ENCODE measurements at regions not wholly inside any gene's neighbourhood (a gene's known extent, or its start where the extent isn't known, plus 50 kb on each side); places are given as distances from the start of the nearest gene placed in this dataset.

DNA sequence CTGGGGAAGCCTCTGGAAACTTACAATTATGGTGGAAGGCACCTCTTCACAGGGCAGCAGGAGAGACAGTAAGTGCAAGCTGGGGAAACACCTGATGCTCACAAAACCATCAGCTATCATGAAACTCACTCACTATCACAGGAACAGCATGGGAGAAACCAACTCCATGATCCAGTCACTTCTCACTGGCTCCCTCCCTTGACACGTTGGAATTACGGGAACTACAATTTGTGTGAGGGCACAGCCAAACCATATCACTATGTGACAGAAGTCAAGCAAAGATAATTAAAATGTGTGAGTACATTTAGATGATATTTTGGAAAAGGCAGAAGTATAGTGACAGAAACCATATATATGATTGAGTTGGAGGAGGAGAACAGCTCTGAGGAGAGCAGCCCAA lies 474.0 kb upstream of the OLFM3 start:
- no TSS peak for BruUV-seq (replicated peaks)
- no peak overlapping the region for H3K4me2 ChIP-seq (ENCODE audit: control insufficient read depth, insufficient read depth)
- TF ChIP-seq EP300 (IDR thresholded peaks at IDR 0.05; ENCODE audit: borderline replicate concordance in 1 of 2, control insufficient read depth in 1 of 2, low read depth in 2 of 2, low read length in 2 of 2) (no peak), SREBF2 (IDR thresholded peaks at IDR 0.05; ENCODE audit: low read length) (no peak), IRF4 (IDR thresholded peaks at IDR 0.05; ENCODE audit: low read depth, low read length) (no peak), SMAD1 (IDR thresholded peaks at IDR 0.05; ENCODE audit: low read depth, partially characterized antibody) (no peak), BCL11A (IDR thresholded peaks at IDR 0.05; ENCODE audit: low read depth, low read length) (no peak), ZNF24 (IDR thresholded peaks at IDR 0.05) (no peak), ZNF274 (IDR thresholded peaks at IDR 0.05; ENCODE audit: insufficient read depth, insufficient read length) (no peak), CEBPB (IDR thresholded peaks at IDR 0.05; ENCODE audit: borderline replicate concordance in 1 of 2, low read depth in 2 of 2, low read length in 2 of 2) (no peak), ZNF207 (IDR thresholded peaks at IDR 0.05; ENCODE audit: borderline replicate concordance) (no peak), ESRRA (IDR thresholded peaks at IDR 0.05; ENCODE audit: low read length) (no peak), TAF1 (IDR thresholded peaks at IDR 0.05; ENCODE audit: borderline replicate concordance, low read depth, low read length) (no peak), TCF3 (IDR thresholded peaks at IDR 0.05; ENCODE audit: borderline replicate concordance, insufficient read depth, low read depth, low read length) (no peak), SIX5 (IDR thresholded peaks at IDR 0.05; ENCODE audit: low read depth, low read length, severe bottlenecking) (no peak), WRNIP1 (IDR thresholded peaks at IDR 0.05; ENCODE audit: borderline replicate concordance, low read depth, low read length) (no peak), CHD4 (IDR thresholded peaks at IDR 0.05) (no peak)
- TF ChIP-seq, protein P1, sequence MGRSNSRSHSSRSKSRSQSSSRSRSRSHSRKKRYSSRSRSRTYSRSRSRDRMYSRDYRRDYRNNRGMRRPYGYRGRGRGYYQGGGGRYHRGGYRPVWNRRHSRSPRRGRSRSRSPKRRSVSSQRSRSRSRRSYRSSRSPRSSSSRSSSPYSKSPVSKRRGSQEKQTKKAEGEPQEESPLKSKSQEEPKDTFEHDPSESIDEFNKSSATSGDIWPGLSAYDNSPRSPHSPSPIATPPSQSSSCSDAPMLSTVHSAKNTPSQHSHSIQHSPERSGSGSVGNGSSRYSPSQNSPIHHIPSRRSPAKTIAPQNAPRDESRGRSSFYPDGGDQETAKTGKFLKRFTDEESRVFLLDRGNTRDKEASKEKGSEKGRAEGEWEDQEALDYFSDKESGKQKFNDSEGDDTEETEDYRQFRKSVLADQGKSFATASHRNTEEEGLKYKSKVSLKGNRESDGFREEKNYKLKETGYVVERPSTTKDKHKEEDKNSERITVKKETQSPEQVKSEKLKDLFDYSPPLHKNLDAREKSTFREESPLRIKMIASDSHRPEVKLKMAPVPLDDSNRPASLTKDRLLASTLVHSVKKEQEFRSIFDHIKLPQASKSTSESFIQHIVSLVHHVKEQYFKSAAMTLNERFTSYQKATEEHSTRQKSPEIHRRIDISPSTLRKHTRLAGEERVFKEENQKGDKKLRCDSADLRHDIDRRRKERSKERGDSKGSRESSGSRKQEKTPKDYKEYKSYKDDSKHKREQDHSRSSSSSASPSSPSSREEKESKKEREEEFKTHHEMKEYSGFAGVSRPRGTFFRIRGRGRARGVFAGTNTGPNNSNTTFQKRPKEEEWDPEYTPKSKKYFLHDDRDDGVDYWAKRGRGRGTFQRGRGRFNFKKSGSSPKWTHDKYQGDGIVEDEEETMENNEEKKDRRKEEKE (IDR thresholded peaks at IDR 0.05) = no peak
- TF ChIP-seq, protein P2, sequence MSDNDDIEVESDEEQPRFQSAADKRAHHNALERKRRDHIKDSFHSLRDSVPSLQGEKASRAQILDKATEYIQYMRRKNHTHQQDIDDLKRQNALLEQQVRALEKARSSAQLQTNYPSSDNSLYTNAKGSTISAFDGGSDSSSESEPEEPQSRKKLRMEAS (IDR thresholded peaks at IDR 0.05; ENCODE audit: low read depth, low read length) = no peak
- TF ChIP-seq, protein P3, sequence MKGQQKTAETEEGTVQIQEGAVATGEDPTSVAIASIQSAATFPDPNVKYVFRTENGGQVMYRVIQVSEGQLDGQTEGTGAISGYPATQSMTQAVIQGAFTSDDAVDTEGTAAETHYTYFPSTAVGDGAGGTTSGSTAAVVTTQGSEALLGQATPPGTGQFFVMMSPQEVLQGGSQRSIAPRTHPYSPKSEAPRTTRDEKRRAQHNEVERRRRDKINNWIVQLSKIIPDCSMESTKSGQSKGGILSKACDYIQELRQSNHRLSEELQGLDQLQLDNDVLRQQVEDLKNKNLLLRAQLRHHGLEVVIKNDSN (IDR thresholded peaks at IDR 0.05; ENCODE audit: borderline replicate concordance, extremely low read length, insufficient read depth, low read depth, low read length) = no peak
- POLR2A ChIA-PET = no interaction called here
- H3K79me2 ChIP-seq (ENCODE audit: control insufficient read depth, insufficient read depth, low read length) = no peaks in the 10 kb centered on the region
- no peak overlapping the region for H3K27ac ChIP-seq (ENCODE audit: control insufficient read depth, insufficient read depth)
- H3K36me3 ChIP-seq (ENCODE audit: control insufficient read depth in 2 of 2, insufficient read depth in 2 of 2, low read length in 1 of 2) = no peaks in the 10 kb centered on the region
- H3K27me3 ChIP-seq (replicated peaks in 1 of 2; ENCODE audit: control insufficient read depth in 2 of 2, insufficient read depth in 2 of 2, low read length in 1 of 2) = no peaks in the 10 kb centered on the region
- H3K9ac ChIP-seq (ENCODE audit: control insufficient read depth, insufficient read depth, low read length) = no peak overlapping the region
- in situ Hi-C loops (cut with MboI) (no loop called here), intact Hi-C loops (cut with micrococcal nuclease; ENCODE audit: unreplicated experiment) (no loop called here)
- no peak overlapping the region for H2AFZ ChIP-seq (ENCODE audit: control insufficient read depth, low read depth, low read length)
- SMC1A ChIA-PET (ENCODE audit: uncharacterized antibody, unreplicated experiment) = no interaction called here
- DNase-seq (ENCODE audit: low read depth, low spot score) = no peak
- WGBS (ENCODE audit: insufficient coverage, insufficient replicate concordance, low lambda C conversion rate, missing lambda C conversion rate) = 15% methylated on average over 2 of the region's 2 CpGs
- RAD21 ChIA-PET (ENCODE audit: unreplicated experiment) = no interaction called here
- H3K4me3 ChIP-seq = no peak overlapping the region
- H3K9me3 ChIP-seq (replicated peaks; ENCODE audit: control insufficient read depth, insufficient read depth, low read length) = no peaks in the 10 kb centered on the region
- no peak for FAIRE-seq
- H4K20me1 ChIP-seq (ENCODE audit: control insufficient read depth, insufficient read depth) = no peaks in the 10 kb centered on the region
- ATAC-seq = no peak
- no peaks in the 10 kb centered on the region for H3K4me1 ChIP-seq (ENCODE audit: control insufficient read depth, insufficient read depth, low read length)
- CTCF ChIA-PET = interaction anchor here (0.6 kb wide), 1 partner anchor 19 kb away, joined by 5 read pairs; no protein-coding TSS in a partner anchor
